PC-9 (cell line): ENCODE measurements at regions not wholly inside any gene's neighbourhood (a gene's known extent, or its start where the extent isn't known, plus 50 kb on each side); places are given as distances from the start of the nearest gene placed in this dataset.

Experiments used
- BruUV-seq: library from RNA; stranded (reverse); fragments of 400-500 nt; replicated peaks from 2 replicates; lab custom pipeline; 2021; lab: Mats Ljungman, UMichigan
- CTCF ChIA-PET: fragments of 300-600 bp; sonication (Branson Sonifier 250); formaldehyde crosslinking; loops from one replicate; lab custom pipeline; 2022; ENCODE audit warnings: antibody characterized with exemption; lab: Charles Lee
- POLR2A ChIA-PET: fragments of 300-600 bp; sonication (Branson Sonifier 250); formaldehyde crosslinking; loops from one replicate; lab custom pipeline; 2022; ENCODE audit warnings: antibody characterized with exemption; ENCODE audit not compliant: unreplicated experiment; lab: Charles Lee
- DNase-seq, 2 experiments: peaks; one replicate each; pipeline versions ENCODE4 v3.0.0 to v3.0.0-alpha.2; 2015 to 2022; ENCODE audit warnings: mixed read lengths in 1 of 2
- H2AFZ ChIP-seq: fragments of 200-600 bp; sonication (generic); 2 replicates; pipeline ENCODE4 v1.8.1; 2017; ENCODE audit warnings: antibody characterized with exemption
- H3F3A ChIP-seq: fragments of 200-600 bp; sonication (generic); 2 replicates; pipeline ENCODE4 v1.8.1; 2017; ENCODE audit warnings: antibody characterized with exemption, mild to moderate bottlenecking, low read depth; ENCODE audit not compliant: insufficient read depth
- H3K27ac ChIP-seq: fragments of 200-600 bp; sonication (generic); 2 replicates; pipeline ENCODE4 v1.6.1; 2016; ENCODE audit warnings: mixed run types
- H3K27me3 ChIP-seq: fragments of 200-600 bp; sonication (generic); 2 replicates; pipeline ENCODE4 v1.6.1; 2016; ENCODE audit warnings: low read depth, mixed run types; ENCODE audit not compliant: insufficient read depth
- H3K36me3 ChIP-seq: fragments of 200-600 bp; sonication (generic); 2 replicates; pipeline ENCODE4 v1.6.1; 2016; ENCODE audit warnings: low read depth, mixed run types
- H3K4me1 ChIP-seq: fragments of 200-600 bp; sonication (generic); replicated peaks from 2 replicates; pipeline ENCODE4 v1.6.1; 2016; ENCODE audit warnings: mixed run types; ENCODE audit not compliant: insufficient read depth
- H3K4me2 ChIP-seq: fragments of 200-600 bp; sonication (generic); 2 replicates; pipeline ENCODE4 v1.6.1; 2017; ENCODE audit warnings: mixed run types
- H3K4me3 ChIP-seq: fragments of 200-600 bp; sonication (generic); 2 replicates; pipeline ENCODE4 v1.6.1; 2016; ENCODE audit warnings: mixed run types
- H3K79me2 ChIP-seq: fragments of 200-600 bp; sonication (generic); 2 replicates; pipeline ENCODE4 v1.6.1; 2017; ENCODE audit warnings: low read depth, mixed run types
- H3K9me2 ChIP-seq: fragments of 200-600 bp; sonication (generic); 2 replicates; pipeline ENCODE4 v1.8.1; 2017; ENCODE audit warnings: mild to moderate bottlenecking; ENCODE audit not compliant: insufficient read depth
- H3K9me3 ChIP-seq: fragments of 200-600 bp; sonication (generic); 2 replicates; pipeline ENCODE4 v1.8.1; 2016; ENCODE audit warnings: low read depth; ENCODE audit not compliant: insufficient read depth
- H4K20me1 ChIP-seq: fragments of 200-600 bp; sonication (generic); 2 replicates; pipeline ENCODE4 v1.8.1; 2017; ENCODE audit not compliant: insufficient read depth
- EZH2 ChIP-seq: fragments of 200-600 bp; sonication (generic); IDR thresholded peaks from 2 replicates; pipeline ENCODE4 v1.8.0; 2017; ENCODE audit warnings: antibody characterized with exemption, low read depth
- intact Hi-C: fragments of 100-400 bp; cut with micrococcal nuclease; formaldehyde crosslinking; loops from one replicate; pipeline ENCODE4 v1.10.0; 2022; ENCODE audit not compliant: unreplicated experiment
- TF ChIP-seq, protein P1 (sequence below): fragments of 200-600 bp; sonication (generic); conservative IDR thresholded peaks from 2 replicates; pipeline ENCODE4 v1.6.1; 2017; ENCODE audit warnings: mixed run types, antibody characterized with exemption, mild to moderate bottlenecking, moderate library complexity

GRCh38 chr2:142822190-142822589 lies 55.3 kb upstream of the KYNU start:
- DNase-seq, result no peak
- H3K4me2 ChIP-seq, result no peak overlapping the region
- no peaks in the 10 kb centered on the region for H3K4me1 ChIP-seq
- POLR2A ChIA-PET, result no interaction called here
- intact Hi-C loops, result no loop called here
- no peak overlapping the region for H3K4me3 ChIP-seq
- TF ChIP-seq, protein P1, sequence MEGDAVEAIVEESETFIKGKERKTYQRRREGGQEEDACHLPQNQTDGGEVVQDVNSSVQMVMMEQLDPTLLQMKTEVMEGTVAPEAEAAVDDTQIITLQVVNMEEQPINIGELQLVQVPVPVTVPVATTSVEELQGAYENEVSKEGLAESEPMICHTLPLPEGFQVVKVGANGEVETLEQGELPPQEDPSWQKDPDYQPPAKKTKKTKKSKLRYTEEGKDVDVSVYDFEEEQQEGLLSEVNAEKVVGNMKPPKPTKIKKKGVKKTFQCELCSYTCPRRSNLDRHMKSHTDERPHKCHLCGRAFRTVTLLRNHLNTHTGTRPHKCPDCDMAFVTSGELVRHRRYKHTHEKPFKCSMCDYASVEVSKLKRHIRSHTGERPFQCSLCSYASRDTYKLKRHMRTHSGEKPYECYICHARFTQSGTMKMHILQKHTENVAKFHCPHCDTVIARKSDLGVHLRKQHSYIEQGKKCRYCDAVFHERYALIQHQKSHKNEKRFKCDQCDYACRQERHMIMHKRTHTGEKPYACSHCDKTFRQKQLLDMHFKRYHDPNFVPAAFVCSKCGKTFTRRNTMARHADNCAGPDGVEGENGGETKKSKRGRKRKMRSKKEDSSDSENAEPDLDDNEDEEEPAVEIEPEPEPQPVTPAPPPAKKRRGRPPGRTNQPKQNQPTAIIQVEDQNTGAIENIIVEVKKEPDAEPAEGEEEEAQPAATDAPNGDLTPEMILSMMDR, result no peak
- TF ChIP-seq EZH2, result no peak
- H2AFZ ChIP-seq, result no peak overlapping the region
- H3K9me3 ChIP-seq, result no peaks in the 10 kb centered on the region; the same call in 1 of the 2 replicates
- no peaks in the 10 kb centered on the region for H3F3A ChIP-seq
- H3K27me3 ChIP-seq, result no peaks in the 10 kb centered on the region
- CTCF ChIA-PET, result no interaction called here
- H4K20me1 ChIP-seq, result no peaks in the 10 kb centered on the region
- no peaks in the 10 kb centered on the region for H3K79me2 ChIP-seq
- no peaks in the 10 kb centered on the region; the same call in 1 of the 2 replicates for H3K9me2 ChIP-seq
- no TSS peak for BruUV-seq
- no peak overlapping the region for H3K27ac ChIP-seq
- H3K36me3 ChIP-seq, result no peaks in the 10 kb centered on the region

DNA sequence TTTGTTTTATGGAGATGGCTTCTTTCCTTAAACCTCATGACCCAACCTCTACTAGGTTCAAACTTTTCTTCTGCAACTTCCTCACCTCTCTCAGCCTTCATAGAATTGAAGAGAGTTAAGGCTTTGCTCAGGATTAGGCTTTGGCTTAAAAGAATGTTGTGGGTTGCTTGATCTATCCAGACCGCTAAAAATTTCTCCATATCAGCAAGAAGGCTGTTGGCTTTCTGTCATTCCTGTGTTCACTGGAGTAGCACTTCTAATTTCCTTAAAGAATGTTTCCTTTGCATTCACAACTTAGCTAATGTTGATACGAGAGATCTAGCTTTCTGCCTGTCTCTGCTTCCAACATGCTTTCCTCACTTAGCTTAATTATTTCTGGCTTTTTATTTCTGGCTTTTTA lies 58.1 kb upstream of the KYNU start:
- H3K4me3 ChIP-seq, result no peak overlapping the region
- TF ChIP-seq, protein P1, result no peak
- TF ChIP-seq EZH2, result no peak
- POLR2A ChIA-PET, result no interaction called here
- H3K4me2 ChIP-seq, result no peak overlapping the region
- H3F3A ChIP-seq, result no peaks in the 10 kb centered on the region
- no peaks in the 10 kb centered on the region for H4K20me1 ChIP-seq
- H3K9me3 ChIP-seq, result peaks cover under 1% of the 10 kb centered on the region; the same call in 1 of the 2 replicates
- CTCF ChIA-PET, result no interaction called here
- H3K27me3 ChIP-seq, result no peaks in the 10 kb centered on the region
- no peak for DNase-seq
- H3K79me2 ChIP-seq, result no peaks in the 10 kb centered on the region
- H3K9me2 ChIP-seq, result no peaks in the 10 kb centered on the region; the same call in 1 of the 2 replicates
- no peaks in the 10 kb centered on the region for H3K36me3 ChIP-seq
- H2AFZ ChIP-seq, result no peak overlapping the region
- no TSS peak for BruUV-seq
- no peaks in the 10 kb centered on the region for H3K4me1 ChIP-seq
- intact Hi-C loops, result no loop called here
- H3K27ac ChIP-seq, result no peak overlapping the region

DNA sequence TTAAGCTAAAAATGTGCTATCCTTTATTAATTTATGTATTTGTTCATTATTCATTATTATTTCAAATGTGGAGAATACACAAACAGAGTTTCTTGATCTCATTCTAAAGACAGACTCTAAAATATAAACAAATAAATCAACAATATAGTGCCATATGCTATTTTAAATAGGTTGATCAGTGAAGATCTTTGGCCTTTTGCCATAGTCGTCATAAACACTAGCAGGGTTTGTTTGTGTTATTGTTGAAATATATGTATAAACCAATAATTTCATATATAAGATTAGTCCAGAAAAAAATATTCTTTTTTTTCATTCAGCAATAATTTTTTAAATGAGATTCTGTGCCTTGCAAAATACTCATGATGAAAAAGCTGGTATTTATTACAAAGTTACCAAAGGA lies 62.1 kb upstream of the KYNU start:
- Histone ChIP-seq H4K20me1 (no peaks in the 10 kb centered on the region), H2AFZ (no peak overlapping the region), H3K4me2 (no peak overlapping the region), H3K36me3 (0 out of 2 replicates have a peak, but pooled peaks cover 8% of the 10 kb centered on the region), H3K4me1 (no peaks in the 10 kb centered on the region), H3K9me3 (peaks cover 24% of the 10 kb centered on the region), H3K9me2 (no peaks in the 10 kb centered on the region), H3K27ac (no peak overlapping the region), H3K27me3 (no peaks in the 10 kb centered on the region), H3F3A (0 out of 2 replicates have a peak, but pooled peaks cover 3% of the 10 kb centered on the region), H3K4me3 (no peak overlapping the region), H3K79me2 (no peaks in the 10 kb centered on the region)
- POLR2A ChIA-PET, result no interaction called here
- DNase-seq, result no peak
- BruUV-seq, result no TSS peak
- CTCF ChIA-PET, result no interaction called here
- no peak for TF ChIP-seq EZH2
- TF ChIP-seq, protein P1, result no peak
- intact Hi-C loops, result no loop called here
